Esophagus muscularis mucosa (tissue), 4 donors: ENCODE measurements at regions not wholly inside any gene's neighbourhood (a gene's known extent, or its start where the extent isn't known, plus 50 kb on each side); places are given as distances from the start of the nearest gene placed in this dataset.

Source experiments
- DNase-seq: peaks from one replicate; pipeline ENCODE4 v3.0.0-alpha.2; 2017; ENCODE audit errors: extremely low spot score
- H3K27ac ChIP-seq, 4 donors: fragments of 200-600 bp; sonication (generic); replicated peaks in 1 of 4; 1 replicate in 3 of 4; 2 replicates in 1 of 4; pipeline ENCODE4 v1.5.1; 2016 to 2019; ENCODE audit warnings: mild to moderate bottlenecking in 1 of 4
- H3K27me3 ChIP-seq, 4 donors: fragments of 200-600 bp; sonication (generic); one replicate each; pipeline versions ENCODE4 v1.5.1 to v1.6.0; 2016 to 2019
- H3K36me3 ChIP-seq, 4 donors: fragments of 200-600 bp; sonication (generic); one replicate each; pipeline ENCODE4 v1.5.1; 2016 to 2019
- H3K4me1 ChIP-seq, 4 donors: fragments of 200-600 bp; sonication (generic); one replicate each; pipeline ENCODE4 v1.5.1; 2016 to 2019
- H3K4me3 ChIP-seq, 4 donors: fragments of 200-600 bp; sonication (generic); 1 replicate in 2 of 4; 2 replicates in 2 of 4; pipeline ENCODE4 v1.5.1; 2016 to 2019; ENCODE audit warnings: mild to moderate bottlenecking in 4 of 4, moderate library complexity in 1 of 4
- H3K9me3 ChIP-seq, 4 donors: fragments of 200-600 bp; sonication (generic); 1 replicate in 3 of 4; 2 replicates in 1 of 4; pipeline ENCODE4 v1.5.1; 2016 to 2019
- CTCF ChIP-seq, 3 experiments: fragments of 200-600 bp in 2 of 3; fragments of 450-650 bp in 1 of 3; sonication (generic) in 2 of 3; IDR thresholded peaks; one replicate each; pipeline ENCODE4 v1.5.1; 2017 to 2019; ENCODE audit warnings: antibody characterized with exemption in 3 of 3, mild to moderate bottlenecking in 2 of 3, moderate library complexity in 1 of 3
- EP300 ChIP-seq: sonication (generic); formaldehyde crosslinking; IDR thresholded peaks from one replicate; pipeline ENCODE4 v1.6.1; 2017; ENCODE audit warnings: antibody characterized with exemption
- POLR2A ChIP-seq: fragments of 450-650 bp; IDR thresholded peaks from one replicate; pipeline ENCODE4 v1.6.1; 2017; ENCODE audit warnings: antibody characterized with exemption, moderate library complexity, mild to moderate bottlenecking, low read depth
- POLR2AphosphoS5 ChIP-seq, 2 donors: sonication (generic); formaldehyde crosslinking; IDR thresholded peaks; one replicate each; pipeline ENCODE4 v1.6.1; 2017; ENCODE audit warnings: antibody characterized with exemption in 2 of 2
- WGBS: methylation state at CpG from one replicate; pipeline ENCODE4 v1.1.5; 2018; 5-methylcytosine and 5-hydroxymethylcytosine counted together
- intact Hi-C: fragments of 100-400 bp; cut with DNase I; formaldehyde crosslinking; loops from one replicate; pipeline ENCODE4 v1.15.1; 2023

GRCh38 chr3:34635352-34635850 is 837.0 kb downstream of the PDCD6IP start:
- no peaks in the 10 kb centered on the region for H3K4me1 ChIP-seq
- intact Hi-C loops = no loop called here
- no peak overlapping the region for H3K4me3 ChIP-seq
- no peak for TF ChIP-seq POLR2A
- no peaks in the 10 kb centered on the region for H3K27me3 ChIP-seq
- H3K27ac ChIP-seq = no peak overlapping the region
- no peak for DNase-seq
- no peaks in the 10 kb centered on the region for H3K9me3 ChIP-seq
- H3K36me3 ChIP-seq = no peaks in the 10 kb centered on the region
- WGBS = 86% methylated on average over 11 of the region's 11 CpGs

- Histone ChIP-seq H3K9me3 (no peaks in the 10 kb centered on the region), H3K27me3 (no peaks in the 10 kb centered on the region), H3K27ac (no peak overlapping the region), H3K4me3 (no peak overlapping the region), H3K4me1 (no peaks in the 10 kb centered on the region), H3K36me3 (no peaks in the 10 kb centered on the region)
- intact Hi-C loops = no loop called here
- TF ChIP-seq CTCF (IDR thresholded peaks at IDR 0.05) (no peak), EP300 (no peak), POLR2AphosphoS5 (IDR thresholded peaks at IDR 0.05) (no peak), POLR2A (no peak)
- WGBS = 81% methylated on average over 5 of the region's 5 CpGs
- DNase-seq = no peak
Measured at GRCh38 chr3:34646911-34647460, 848.6 kb downstream of the PDCD6IP start.

GRCh38 chr3:34650131-34650530 is 851.7 kb downstream of the PDCD6IP start:
- WGBS = 82% methylated on average over 4 of the region's 4 CpGs
- no peak overlapping the region for H3K4me3 ChIP-seq
- H3K27me3 ChIP-seq = no peaks in the 10 kb centered on the region
- TF ChIP-seq CTCF (IDR thresholded peaks at IDR 0.05) = no peak
- no peak for TF ChIP-seq EP300
- no peak for TF ChIP-seq POLR2AphosphoS5 (IDR thresholded peaks at IDR 0.05)
- no peak for TF ChIP-seq POLR2A
- no peak for DNase-seq
- intact Hi-C loops = no loop called here
- H3K4me1 ChIP-seq = no peaks in the 10 kb centered on the region
- no peaks in the 10 kb centered on the region for H3K36me3 ChIP-seq
- no peaks in the 10 kb centered on the region for H3K9me3 ChIP-seq
- H3K27ac ChIP-seq = no peak overlapping the region

- H3K27me3 ChIP-seq = no peaks in the 10 kb centered on the region
- DNase-seq = no peak
- H3K4me3 ChIP-seq = no peak overlapping the region
- H3K27ac ChIP-seq = no peak overlapping the region
- 63% methylated on average over 3 of the region's 3 CpGs for WGBS
- H3K4me1 ChIP-seq = no peaks in the 10 kb centered on the region
- TF ChIP-seq POLR2A = no peak
- intact Hi-C loops = no loop called here
- H3K36me3 ChIP-seq = no peaks in the 10 kb centered on the region
- no peaks in the 10 kb centered on the region for H3K9me3 ChIP-seq
Measured at GRCh38 chr3:34668915-34669314, 870.5 kb downstream of the PDCD6IP start.

- Histone ChIP-seq H3K27ac (no peak overlapping the region), H3K36me3 (no peaks in the 10 kb centered on the region), H3K27me3 (no peaks in the 10 kb centered on the region), H3K4me1 (no peaks in the 10 kb centered on the region), H3K9me3 (no peaks in the 10 kb centered on the region), H3K4me3 (no peak overlapping the region)
- no peak for DNase-seq
- TF ChIP-seq CTCF (IDR thresholded peaks at IDR 0.05) (no peak), POLR2A (no peak), EP300 (no peak), POLR2AphosphoS5 (IDR thresholded peaks at IDR 0.05) (no peak)
- 89% methylated on average over 3 of the region's 3 CpGs for WGBS
- intact Hi-C loops = no loop called here
Measured at GRCh38 chr3:34669490-34669889, 871.1 kb downstream of the PDCD6IP start.
